DND-41 (cell line): ENCODE measurements at regions not wholly inside any gene's neighbourhood (a gene's known extent, or its start where the extent isn't known, plus 50 kb on each side); places are given as distances from the start of the nearest gene placed in this dataset.

Experiments
- ATAC-seq: fragments of 200-7000 bp; cut with Tn5 transposase; 3 replicates; pipeline ENCODE4 v1.9.1; 2021; ENCODE audit warnings: low read depth; ENCODE audit not compliant: insufficient read depth
- DNase-seq: peaks from one replicate; pipeline ENCODE4 v3.0.0-alpha.2; 2020
- H2AFZ ChIP-seq: 2 replicates; pipeline ENCODE4 v1.6.0; 2012; ENCODE audit warnings: low read depth, low read length
- H3K27ac ChIP-seq: 2 replicates; pipeline ENCODE4 v1.5.1; 2012; ENCODE audit warnings: low read length, inconsistent platforms
- H3K27me3 ChIP-seq: fragments of 200-600 bp; sonication (generic); 2 replicates; pipeline ENCODE4 v1.6.0; 2012; ENCODE audit warnings: low read length, mild to moderate bottlenecking, inconsistent platforms; ENCODE audit not compliant: insufficient read depth, poor library complexity
- H3K36me3 ChIP-seq: 2 replicates; pipeline ENCODE4 v1.5.1; 2012; ENCODE audit warnings: low read length, inconsistent platforms; ENCODE audit not compliant: insufficient read depth
- H3K4me1 ChIP-seq: 2 replicates; pipeline ENCODE4 v1.5.1; 2012; ENCODE audit warnings: mild to moderate bottlenecking, low read length; ENCODE audit not compliant: insufficient read depth
- H3K4me2 ChIP-seq: 2 replicates; pipeline ENCODE4 v1.6.0; 2012; ENCODE audit warnings: mild to moderate bottlenecking, moderate library complexity, low read length, inconsistent platforms; ENCODE audit not compliant: insufficient read depth
- H3K4me3 ChIP-seq, 2 experiments: fragments of 200-600 bp in 1 of 2; shearing (Covaris generic) in 1 of 2; 2 replicates each; pipeline ENCODE4 v1.5.1; 2012 to 2016; ENCODE audit warnings: inconsistent platforms in 2 of 2, low read length in 2 of 2, mild to moderate bottlenecking in 2 of 2, low read depth in 1 of 2, moderate library complexity in 1 of 2
- H3K79me2 ChIP-seq: 2 replicates; pipeline ENCODE4 v1.6.0; 2012; ENCODE audit warnings: low read length, inconsistent platforms; ENCODE audit not compliant: insufficient read depth
- H3K9ac ChIP-seq: 2 replicates; pipeline ENCODE4 v1.6.0; 2012; ENCODE audit warnings: low read depth, mild to moderate bottlenecking, inconsistent platforms, low read length, moderate library complexity
- H3K9me3 ChIP-seq: 2 replicates; pipeline ENCODE4 v1.5.1; 2012; ENCODE audit warnings: low read length, moderate library complexity, mild to moderate bottlenecking, inconsistent platforms; ENCODE audit not compliant: insufficient read depth, severe bottlenecking
- H4K20me1 ChIP-seq: 2 replicates; pipeline ENCODE4 v1.6.0; 2012; ENCODE audit warnings: low read length; ENCODE audit not compliant: insufficient read depth
- CTCF ChIP-seq: IDR thresholded peaks from 2 replicates; pipeline ENCODE4 v1.5.1; 2012; ENCODE audit warnings: borderline replicate concordance, low read length, moderate library complexity, mild to moderate bottlenecking; ENCODE audit not compliant: poor library complexity, severe bottlenecking; ENCODE audit errors: extremely low read depth
- EZH2 ChIP-seq: IDR thresholded peaks from 3 replicates; pipeline ENCODE4 v1.6.1; 2012; ENCODE audit warnings: borderline replicate concordance, low read depth, mild to moderate bottlenecking, moderate library complexity, low read length, inconsistent platforms; ENCODE audit not compliant: severe bottlenecking

DNA sequence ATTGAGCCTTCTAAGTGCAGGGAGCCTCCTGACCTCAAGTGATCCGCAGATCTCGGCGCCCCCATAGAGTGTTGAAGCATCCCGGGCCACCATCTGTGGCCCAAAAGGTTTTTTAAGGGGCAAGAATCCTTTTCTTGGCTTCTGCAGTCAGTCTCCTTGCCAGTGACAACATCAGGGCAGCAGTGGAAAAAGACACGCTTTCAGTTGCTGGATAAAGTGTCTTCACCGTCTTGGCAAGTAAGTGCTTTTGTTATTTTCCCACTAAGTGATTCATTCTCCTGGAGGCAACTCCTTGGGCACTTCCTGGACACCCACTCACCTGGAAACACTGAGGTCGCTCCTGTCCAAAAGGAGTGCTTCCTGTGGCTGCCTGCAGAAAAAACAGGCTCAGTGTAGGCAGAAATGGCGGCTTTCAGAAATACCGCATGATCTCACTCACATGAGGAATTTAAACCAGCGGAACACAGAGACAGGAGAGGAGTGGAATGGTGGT, 71.7 kb upstream of the ABHD2 start:
- no peak for TF ChIP-seq EZH2
- no peak for TF ChIP-seq CTCF
- Histone ChIP-seq H3K4me1 (peaks cover 9% of the 10 kb centered on the region), H3K9me3 (no peaks in the 10 kb centered on the region), H3K79me2 (no peaks in the 10 kb centered on the region), H3K27ac (no peak overlapping the region), H3K4me3 (no peak overlapping the region), H3K4me2 (no peak overlapping the region), H3K36me3 (no peaks in the 10 kb centered on the region), H4K20me1 (no peaks in the 10 kb centered on the region), H2AFZ (no peak overlapping the region), H3K27me3 (peaks cover 17% of the 10 kb centered on the region), H3K9ac (no peak overlapping the region)
- ATAC-seq (no peak), DNase-seq (no peak)

DNA sequence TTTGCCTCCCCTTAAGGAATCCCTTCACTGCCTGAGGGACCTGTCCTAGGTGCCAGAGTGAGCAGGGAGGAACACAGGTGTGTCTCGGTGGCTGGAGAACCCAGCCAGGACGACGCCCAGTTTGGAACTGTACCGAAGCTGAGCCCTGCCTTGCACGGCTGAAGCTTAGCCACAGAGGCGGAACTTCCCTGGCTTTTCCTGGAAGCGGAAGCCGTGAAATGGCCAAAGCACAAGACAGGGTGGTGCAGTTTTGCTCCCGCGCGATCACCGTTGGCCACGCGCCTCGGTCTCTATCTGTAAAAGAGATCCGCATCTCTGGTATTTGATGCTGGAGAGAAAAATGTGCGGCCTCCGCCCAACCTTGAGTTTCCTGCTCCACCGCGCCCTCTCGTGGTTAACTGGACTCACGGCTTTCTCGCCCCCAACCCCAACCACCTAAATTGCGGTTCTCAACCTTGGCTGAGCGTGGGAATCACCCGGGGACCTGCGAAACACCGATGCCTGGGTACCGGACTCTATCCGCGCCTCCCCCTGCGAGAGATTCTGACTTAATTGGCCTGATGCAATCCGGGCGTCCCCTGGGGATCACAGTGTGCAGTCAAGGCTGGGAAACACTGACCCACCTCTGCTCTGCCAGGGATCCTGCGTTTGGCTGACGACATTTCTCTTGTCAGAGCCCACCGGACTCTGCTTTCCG, 70.7 kb upstream of the ABHD2 start:
- Histone ChIP-seq H2AFZ (peak overlapping the region; percentile 63), H3K9me3 (no peaks in the 10 kb centered on the region), H4K20me1 (no peaks in the 10 kb centered on the region), H3K9ac (no peak overlapping the region), H3K4me3 (peak overlapping the region in 1 of 2 experiments; percentile 29; a peak in 1 of 4 replicates), H3K4me2 (peak overlapping the region; percentile 51), H3K36me3 (no peaks in the 10 kb centered on the region), H3K4me1 (peaks cover 9% of the 10 kb centered on the region), H3K79me2 (no peaks in the 10 kb centered on the region), H3K27ac (no peak overlapping the region), H3K27me3 (peaks cover 17% of the 10 kb centered on the region)
- DNase-seq (peak; percentile 72), ATAC-seq (peak; percentile 88)
- no peak for TF ChIP-seq EZH2
- TF ChIP-seq CTCF: peak; percentile 82

DNA sequence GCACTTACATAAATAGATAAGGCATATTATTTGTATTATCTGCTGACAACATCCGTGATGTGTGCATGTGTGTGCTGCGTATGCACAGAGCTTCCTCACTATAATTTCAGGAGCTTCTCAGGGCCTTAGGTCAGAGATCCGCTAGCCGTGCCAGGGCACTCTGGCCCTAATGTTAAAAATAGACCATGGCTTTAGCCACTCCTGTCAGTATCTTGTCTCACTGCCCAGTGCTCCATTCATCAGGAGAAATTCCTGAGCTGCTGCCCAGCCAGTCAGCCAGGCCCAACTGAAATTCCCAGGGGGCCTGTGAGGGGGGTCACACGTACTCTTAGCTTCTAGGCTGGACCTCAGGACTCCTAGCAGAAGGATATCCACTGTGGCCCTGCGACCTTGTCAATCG, 70.0 kb upstream of the ABHD2 start:
- no peaks in the 10 kb centered on the region for H3K36me3 ChIP-seq
- H3K79me2 ChIP-seq: no peaks in the 10 kb centered on the region
- H2AFZ ChIP-seq: no peak overlapping the region
- H3K27me3 ChIP-seq: peaks cover 17% of the 10 kb centered on the region
- H3K4me3 ChIP-seq: no peak overlapping the region
- H3K4me1 ChIP-seq: peaks cover 9% of the 10 kb centered on the region
- no peak overlapping the region for H3K4me2 ChIP-seq
- H3K9ac ChIP-seq: no peak overlapping the region
- DNase-seq (no peak), ATAC-seq (no peak)
- H4K20me1 ChIP-seq: no peaks in the 10 kb centered on the region
- no peaks in the 10 kb centered on the region for H3K9me3 ChIP-seq
- TF ChIP-seq EZH2: no peak
- no peak for TF ChIP-seq CTCF
- no peak overlapping the region for H3K27ac ChIP-seq
